ENCODE measurements at regions not wholly inside any gene's neighbourhood (a gene's known extent, or its start where the extent isn't known, plus 50 kb on each side); places are given as distances from the start of the nearest gene placed in this dataset.
"Not testable (repeated sequence)": the region's sequence is repeated elsewhere in the genome, so short reads cannot be mapped to it uniquely, and the experiment has no call there.

DNA sequence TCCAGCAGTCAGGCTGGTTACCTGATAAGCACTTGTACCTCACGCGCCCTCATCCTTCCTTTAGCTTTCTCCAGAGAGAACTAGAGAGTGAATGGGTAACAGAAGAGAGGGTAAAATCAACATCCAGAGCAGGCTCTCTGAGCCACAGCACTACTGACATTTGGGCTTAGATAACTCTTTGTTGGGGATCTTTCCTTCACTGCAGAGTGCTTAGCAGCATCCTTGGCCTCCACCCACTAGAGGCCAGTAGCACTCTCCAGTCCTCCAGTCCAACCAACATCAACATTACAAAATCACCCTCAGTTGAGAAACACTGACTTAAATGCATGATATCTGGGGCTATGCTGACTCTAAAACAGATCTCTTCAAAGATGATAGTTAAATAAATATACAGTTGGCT lies 220.7 kb downstream of the TACR3 start:
- no peak for DNase-seq (ENCODE audit: low read depth)

DNA sequence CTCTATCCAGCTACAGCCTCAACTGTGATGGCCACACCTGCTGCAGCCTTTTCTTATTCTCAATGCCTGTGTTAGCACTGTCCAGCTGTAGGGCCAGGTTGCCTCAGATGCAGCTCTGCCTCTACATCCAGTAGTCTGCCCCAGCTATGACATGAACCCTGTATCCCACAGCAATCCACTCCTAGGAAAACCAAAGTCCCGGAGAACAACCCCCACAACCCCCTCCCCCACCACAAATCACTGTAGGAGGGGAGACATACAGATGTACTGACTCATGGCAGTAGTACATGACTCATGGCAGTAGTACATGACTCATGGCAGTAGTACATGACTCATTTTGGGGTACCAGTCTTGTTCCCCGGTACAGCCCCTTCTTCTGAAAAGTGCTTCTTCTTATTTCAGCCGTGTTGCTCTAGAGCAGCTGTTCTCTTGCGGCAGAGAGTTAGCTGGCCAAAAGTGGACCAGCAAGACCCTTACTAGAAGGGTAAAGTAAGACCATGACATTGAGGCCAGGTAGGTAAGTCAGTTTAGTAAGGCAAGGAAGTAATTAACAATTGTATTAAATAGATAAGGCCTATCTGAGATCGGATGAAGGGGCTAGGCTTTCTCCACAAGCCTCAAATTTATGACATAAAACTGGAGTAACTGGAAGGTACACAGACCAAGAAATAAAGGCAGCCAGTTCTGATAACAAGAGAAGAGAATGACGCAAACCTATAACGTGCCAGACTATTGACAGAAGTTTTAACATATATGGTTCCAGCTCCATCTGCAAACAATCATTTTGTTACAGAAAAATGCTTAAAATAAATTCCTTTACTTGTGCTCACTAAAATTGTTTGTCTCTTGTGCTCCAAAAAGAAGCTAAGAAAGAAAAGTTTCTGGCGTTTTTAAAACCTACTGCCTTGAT lies 221.4 kb downstream of the TACR3 start:
- peak; percentile 51 for DNase-seq (ENCODE audit: low read depth)

DNA sequence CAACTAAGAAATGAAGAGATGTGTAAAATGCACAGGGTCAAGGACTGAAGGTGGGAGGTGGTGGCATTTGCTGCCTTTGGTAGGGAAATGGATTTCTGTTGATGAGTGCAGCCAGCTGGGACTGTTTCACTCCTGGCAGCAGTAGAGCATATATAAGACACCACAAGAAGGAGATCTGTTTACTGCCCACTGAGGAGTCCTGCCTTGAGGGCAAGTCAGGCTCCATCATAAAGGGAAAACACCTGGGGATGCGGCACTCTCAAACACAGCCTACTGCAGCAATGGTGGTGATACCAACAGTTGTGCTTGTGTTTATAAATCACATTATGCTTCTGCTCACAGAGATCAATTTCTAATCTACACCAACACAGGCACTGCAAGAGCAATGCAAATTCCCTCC lies 222.1 kb downstream of the TACR3 start:
- no peak for DNase-seq (ENCODE audit: low read depth)

DNA sequence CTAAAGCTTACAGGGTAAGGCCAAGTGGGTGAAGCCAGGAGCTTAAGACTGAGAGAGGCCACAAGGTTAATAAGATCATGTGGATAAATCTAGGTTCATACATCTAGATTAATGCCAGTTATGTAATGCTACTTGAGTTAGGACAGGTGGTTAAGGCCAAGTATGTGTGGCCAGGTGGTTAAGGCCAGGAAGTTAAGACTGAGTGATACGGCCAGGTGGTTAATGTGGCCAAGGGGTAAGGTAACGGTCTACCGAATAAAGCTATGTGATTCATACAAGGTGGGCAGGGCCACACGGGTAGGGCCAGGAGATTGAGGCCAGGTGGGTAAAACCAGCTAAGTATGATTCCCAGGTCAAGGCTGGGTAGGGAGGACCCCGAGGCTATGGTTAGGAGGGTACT lies 223.0 kb downstream of the TACR3 start:
- DNase-seq (ENCODE audit: low read depth), result no peak

DNA sequence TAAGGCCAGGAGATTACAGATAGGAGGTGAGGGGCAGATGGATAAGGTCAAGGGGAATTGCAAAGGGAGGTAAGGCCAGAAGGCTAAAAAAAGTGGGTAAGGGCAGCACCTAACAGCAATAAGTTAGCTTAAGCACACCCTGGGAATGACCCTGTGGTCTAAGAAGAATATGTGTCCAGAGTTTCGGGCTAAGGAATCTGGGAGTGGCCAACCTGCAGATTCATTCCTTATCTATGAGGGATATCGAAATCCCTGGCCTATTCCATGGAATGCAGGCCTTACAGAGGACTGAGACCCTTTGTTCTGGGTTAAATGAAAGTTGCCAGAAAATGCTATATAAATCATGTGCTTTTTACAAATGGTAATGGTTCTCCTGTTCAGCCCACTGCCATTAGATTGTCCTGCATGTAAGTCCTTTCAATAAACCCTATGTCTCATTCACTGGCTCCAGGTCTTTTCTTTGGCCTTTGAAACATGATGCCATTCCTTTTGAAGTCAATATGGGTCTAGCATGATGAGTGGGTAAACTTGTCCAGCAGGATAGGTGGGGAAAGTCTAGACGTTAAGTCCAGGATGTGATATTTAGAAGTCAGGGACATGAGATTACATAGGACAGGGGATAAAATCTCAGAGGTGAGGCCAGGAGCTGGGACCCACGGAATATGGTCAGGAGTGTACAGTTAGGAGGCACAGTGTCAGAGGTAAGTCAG lies 226.2 kb downstream of the TACR3 start:
- no peak for DNase-seq (ENCODE audit: low read depth)

DNA sequence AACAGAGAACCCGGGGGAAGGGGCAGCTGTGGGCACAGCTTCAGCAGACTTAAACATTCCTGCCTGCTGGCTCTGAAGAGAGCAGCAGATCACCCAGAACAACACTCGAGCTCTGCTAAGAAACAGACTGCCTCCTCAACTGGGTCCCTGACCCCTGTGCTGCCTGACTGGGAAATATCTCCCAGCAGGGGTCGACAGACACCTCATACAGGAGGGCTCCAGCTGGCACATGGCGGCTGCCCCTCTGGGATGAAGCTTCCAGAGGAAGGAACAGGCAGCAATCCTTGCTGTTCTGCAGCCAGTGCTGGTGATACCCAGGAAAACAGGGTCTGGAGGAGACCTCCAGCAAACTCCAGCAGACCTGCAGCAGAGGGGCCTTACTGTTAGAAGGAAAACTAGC lies 234.5 kb downstream of the TACR3 start:
- not testable (repeated sequence) for DNase-seq (ENCODE audit: low read depth)

DNA sequence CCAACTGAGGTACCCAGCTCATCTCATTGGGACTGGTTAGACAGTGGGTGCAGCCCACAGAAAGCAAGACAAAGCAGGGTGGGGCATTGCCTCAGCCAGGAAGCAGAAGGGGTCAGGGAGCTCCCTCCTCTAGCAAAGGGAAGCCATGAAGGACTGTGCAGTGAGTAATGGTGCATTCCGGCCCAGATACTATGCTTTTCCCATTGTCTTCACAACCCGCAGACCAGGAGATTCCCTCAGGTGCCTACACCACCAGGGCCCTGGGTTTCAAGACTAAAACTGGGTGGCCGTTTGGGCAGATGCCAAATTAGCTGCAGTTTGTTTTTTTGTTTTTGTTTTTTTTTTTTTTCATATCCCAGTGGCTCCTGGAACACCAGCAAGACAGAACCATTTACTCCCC lies 235.3 kb downstream of the TACR3 start:
- no peak for DNase-seq (ENCODE audit: low read depth)

DNA sequence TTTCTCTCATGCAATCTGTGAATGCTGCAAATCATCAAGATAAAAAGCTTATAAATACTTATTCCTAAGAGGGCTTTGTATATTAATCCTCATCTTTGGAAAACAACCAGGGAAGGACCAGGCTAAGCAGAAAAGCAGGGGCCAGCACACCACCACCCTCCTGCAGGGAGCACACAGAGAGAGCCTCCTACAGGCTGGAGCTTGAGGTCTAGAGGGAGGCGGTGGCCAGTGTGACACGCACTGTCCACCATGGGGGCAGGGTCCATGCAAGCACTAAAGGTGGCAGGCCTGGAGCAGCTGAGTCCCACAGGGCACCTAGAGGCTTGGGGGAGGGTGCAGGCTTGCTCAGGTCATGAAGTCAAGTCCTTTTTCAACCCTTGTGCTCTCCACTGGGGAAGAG lies 236.9 kb downstream of the TACR3 start:
- DNase-seq (ENCODE audit: low read depth), result no peak

DNA sequence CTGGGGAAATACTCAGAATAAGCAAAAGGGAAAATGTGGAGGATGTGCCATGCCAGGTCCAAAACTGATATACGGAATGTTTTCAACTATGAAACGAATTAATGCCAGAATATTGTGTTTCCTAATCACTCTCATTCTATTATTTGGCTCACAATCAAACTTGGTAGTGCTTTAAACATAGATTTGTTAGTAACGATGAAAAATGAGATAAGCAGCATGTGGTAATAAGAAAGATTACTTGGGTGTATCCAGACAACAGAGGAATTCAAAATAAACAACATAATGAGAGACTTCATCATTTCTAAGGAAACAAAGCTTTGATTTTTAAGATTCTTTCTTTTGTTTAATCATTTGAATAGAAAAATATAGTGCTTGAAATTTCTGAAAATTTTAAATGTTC lies 237.3 kb downstream of the TACR3 start:
- DNase-seq (ENCODE audit: low read depth), result no peak

DNA sequence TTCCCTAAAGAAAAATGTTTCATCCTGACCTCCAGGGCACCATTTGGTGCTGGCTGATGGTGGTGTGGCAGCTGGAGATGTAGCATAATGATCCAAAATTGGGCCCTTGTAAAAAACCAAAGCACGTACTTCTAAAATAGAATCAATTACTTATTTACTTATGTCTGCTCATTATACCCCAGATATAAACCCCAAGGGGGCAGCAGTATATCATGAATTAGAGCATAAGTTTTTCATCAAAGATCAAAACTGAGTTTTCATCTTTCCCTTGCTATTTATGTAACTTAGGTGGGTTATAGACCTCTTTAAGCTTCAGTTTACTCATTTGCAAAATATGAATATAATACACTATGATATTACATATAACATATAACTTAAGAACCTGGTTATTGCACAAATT lies 241.1 kb downstream of the TACR3 start:
- DNase-seq (ENCODE audit: low read depth), result no peak

DNA sequence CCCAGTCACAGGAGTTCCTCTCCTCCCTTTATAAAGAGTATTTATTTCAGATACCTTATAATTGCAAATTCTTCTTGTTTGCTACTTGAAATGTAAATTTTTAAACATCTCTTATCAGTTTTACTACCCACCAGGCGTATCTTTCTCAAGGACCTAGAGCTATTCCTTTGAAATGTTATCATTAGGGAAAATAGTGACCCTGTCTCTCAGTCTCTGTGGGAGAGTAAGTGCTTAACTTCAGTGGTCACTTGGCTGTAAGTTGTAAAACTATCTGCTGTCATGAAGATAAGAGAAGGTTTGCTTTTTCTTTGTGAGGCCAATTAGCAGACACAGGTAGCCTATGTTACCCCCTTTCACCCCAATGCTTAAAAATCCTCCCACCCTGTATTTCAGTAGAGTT lies 241.6 kb downstream of the TACR3 start:
- no peak for DNase-seq (ENCODE audit: low read depth)

DNA sequence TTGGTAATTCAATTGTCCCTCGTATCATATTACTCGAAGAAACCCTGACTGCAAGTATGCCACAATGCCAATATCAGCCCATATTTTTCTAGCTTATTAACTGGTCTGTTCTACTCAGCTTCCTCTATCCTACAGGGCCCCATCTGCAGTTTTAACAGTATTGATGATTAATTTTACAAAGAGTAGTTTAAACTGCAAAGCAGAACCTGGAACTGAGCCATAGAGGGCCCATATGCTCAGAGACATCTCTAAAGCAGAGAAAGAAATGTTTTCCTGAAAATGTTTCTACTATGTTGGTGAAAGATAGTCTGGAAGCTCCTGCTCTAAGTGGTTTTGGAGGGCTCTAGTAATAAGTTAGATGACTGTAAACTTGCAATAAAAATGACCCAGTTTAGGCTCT lies 259.4 kb upstream of the CENPE start:
- DNase-seq (ENCODE audit: low read depth), result no peak

DNA sequence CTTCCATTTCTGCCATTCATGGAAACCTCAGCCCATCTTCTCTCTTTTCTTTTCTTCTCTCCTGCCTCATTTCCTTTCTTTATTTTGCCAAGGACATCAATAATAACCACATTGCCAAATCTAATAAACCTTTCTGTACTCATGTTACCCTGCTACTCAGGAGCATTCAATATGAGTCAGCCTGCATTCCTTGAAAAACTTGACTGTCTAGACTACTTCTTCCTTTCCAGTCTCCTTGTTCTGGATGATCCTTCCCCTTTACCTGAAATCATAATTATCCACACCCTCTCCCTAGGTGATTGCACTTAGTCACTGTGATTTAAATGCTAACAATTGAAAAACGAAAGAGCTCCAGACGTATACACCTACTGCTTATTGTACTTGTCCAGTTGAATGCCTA lies 253.2 kb upstream of the CENPE start:
- peak; percentile 0 for DNase-seq (ENCODE audit: low read depth)

DNA sequence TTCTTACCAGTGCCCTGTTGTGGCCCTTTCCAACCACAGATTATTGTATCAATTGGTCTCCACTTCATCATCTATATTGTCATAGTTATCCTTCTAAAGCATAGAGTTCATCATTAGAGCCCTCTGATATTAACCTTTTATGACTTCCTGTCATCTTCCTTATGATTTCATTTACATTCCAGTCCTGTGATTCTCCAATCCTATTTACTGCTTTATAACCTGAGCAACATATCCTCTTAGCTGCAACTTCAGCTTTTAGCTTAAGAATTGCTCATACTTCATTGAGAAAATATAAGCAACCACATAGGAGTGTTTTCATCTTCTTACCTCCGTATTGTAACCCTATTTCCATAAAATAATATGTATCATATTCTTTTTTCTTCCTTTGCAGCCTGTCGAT lies 252.6 kb upstream of the CENPE start:
- DNase-seq (ENCODE audit: low read depth), result no peak

DNA sequence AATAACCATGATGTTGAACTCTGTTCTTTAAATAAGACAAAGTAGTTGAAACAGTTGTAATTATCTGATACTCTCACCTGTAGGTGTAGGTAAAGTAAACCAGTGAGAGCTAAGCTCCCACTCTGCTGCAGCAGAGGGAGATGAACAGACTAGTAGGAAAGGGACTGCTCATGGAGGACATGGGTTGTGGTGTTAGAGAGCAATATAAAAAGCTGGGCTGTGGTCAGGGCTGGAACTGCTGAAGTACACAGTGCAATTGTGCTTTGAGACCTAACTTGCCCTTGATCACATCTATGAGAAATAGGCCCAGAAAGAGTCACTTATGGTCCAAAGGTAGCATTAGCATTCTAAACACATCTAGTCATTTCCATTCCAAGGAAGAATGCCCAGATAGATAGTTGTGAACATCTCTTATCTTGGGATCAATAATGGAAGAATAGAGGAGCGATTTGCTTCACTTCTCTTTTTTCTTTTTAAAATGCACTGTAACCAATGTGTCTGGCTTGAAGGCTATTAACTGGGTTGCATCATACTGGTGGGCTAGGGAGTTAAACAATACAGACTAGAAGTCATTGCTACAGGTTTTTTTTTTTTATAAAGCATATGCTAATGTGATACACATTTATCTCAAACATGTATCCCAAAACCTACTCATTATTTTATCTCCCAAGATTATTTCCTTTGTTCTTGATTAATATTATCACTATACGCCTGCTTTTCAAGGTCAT lies 251.3 kb upstream of the CENPE start:
- no peak for DNase-seq (ENCODE audit: low read depth)

DNA sequence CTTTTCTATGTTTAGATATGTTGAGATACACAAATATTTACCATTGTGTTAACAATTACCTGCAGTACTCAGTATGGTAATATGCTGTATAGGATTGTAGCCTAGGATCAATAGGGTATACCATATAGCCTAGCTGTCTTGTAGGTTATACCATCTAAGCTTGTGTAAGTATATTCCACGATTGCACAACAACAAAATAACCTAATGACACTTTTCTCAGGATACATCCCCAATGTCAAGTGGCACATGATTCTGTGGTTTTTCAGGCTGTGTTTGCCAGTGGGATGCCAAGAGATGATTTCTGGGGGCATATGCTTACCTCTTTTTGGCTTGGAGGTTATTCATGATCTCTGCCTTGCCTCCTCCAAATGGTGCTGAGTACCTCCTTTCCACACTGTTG lies 247.2 kb upstream of the CENPE start:
- DNase-seq (ENCODE audit: low read depth), result no peak

DNA sequence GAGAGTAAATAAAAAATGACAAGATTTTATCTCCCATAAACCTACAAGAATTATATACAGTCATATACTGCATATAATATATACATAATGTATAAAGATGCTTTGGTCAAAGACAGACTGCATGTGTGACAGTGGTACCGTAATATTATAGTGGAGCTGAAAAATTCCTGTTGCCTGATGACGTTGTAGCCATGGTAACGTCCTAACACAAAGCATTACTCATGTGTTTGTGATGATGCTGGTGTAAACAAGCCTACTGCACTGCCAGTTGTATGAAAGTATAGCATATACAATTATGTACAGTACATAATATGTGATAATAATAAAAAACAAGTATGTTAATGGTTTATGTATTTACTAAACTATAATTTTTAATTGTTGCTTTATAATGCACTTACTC lies 245.2 kb upstream of the CENPE start:
- peak; percentile 34 for DNase-seq (ENCODE audit: low read depth)

DNA sequence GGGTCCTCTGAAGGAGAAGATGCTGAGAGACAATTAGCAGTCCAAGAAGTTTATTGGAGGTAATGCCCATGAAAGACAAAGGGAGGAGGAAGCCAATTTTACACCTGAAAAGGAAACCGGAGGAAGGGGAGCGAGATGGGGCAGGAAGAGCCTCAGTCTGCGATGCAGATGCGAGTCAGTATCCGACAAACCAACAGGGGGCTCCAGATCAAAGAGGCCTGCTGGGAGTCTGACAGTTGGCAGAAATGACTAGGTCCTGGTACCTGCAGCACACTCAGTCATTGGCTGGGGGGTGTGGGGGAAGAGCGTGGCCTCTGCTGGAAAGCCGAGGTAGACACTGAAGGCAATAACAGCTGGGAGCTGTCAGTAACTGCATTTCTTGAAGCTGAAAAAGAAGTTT lies 231.1 kb upstream of the CENPE start:
- DNase-seq (ENCODE audit: low read depth), result peak; percentile 1

DNA sequence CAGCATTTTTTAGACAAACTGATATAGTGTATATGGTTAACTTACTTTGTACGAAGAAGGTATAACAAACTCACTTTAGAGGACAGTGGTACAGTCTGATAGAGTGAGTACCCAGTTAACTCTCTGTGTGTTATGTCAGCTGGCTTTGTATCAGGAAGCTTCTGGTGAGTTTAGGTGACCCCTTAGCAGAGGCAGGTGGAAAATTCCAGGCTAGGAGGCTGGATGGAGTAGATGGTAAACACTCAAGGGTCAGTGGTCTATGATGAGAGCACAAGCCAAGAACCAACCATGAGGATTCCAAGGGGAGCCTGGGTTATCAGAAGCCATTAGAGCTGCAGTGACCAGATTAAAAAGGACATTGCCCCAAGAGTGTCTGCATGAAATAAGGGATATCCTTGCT lies 227.3 kb upstream of the CENPE start:
- no peak for DNase-seq (ENCODE audit: low read depth)

DNA sequence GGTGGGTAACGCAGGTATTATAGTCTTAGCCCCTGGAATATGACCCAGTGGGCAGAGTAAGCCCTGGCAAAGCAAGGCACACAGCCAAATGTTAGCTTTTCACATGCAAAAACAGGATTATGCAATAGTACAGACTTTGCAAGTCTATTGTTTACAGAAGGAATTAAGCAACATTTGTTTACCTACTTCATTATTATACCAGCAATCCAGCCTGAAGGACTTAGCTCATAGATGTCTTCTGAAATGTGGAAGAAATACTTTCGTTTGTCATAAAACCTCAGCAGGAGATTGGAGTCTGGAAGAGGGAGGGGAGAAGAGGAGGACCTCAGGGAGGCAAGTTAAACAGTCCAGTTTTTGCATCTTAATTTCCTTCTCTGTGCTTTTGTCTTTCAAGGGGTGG lies 226.7 kb upstream of the CENPE start:
- DNase-seq (ENCODE audit: low read depth), result peak; percentile 3

DNA sequence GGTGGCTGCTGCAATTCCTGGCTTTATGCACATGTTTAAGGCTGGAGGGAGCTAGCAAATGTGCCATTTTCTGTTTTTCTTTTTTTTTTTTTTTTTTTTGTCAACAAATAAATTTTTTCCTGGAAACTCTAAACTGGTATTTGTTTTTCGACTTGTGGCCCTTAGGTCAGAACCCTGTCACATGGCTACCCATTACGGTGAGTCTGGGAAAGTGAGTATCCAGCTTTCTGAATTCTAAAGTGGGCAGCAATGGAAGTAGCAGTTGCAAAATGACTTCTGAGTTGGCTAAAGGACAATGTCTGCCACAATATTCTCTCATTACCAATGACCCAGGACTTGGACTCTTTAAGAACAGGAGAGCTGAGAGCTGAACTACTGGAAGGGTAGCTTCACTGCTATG lies 225.1 kb upstream of the CENPE start:
- DNase-seq (ENCODE audit: low read depth), result no peak

DNA sequence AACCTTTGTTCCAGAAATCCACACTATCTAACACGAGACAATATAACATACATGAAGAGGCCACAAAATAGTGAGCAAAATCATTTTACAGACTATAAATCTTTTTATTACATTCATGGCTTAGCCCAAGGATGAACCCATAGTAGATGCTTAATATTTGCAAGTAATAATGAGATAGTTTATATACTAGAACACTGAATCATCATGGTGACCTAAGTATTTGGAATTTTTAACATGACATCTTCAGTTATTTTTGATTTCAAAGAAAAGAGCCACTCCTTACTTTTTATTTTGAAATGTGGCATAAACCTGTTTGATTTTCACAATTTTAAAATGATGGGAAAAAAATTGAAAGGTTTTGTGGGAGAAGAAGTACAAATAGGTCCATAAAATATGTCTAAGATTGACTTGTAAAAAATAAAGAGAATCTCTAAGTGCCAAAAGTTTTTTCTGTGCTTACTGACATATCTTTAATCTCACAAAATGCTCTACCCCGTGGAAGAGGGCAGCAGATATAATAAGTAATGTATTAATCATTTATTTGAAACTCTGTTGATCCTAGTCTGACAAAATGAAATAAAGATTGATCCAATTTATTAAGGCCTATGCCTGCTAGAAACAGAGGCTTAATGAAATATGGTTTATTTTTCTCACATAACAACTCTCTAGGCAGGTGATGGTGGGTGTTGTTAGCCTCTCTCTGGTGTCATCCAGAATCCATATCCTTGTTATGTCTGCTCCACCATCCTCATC lies 224.5 kb upstream of the CENPE start:
- no peak for DNase-seq (ENCODE audit: low read depth)

Measured in M059J (cell line).